ENCODE measurements at regions not wholly inside any gene's neighbourhood (a gene's known extent, or its start where the extent isn't known, plus 50 kb on each side); places are given as distances from the start of the nearest gene placed in this dataset.

DNA sequence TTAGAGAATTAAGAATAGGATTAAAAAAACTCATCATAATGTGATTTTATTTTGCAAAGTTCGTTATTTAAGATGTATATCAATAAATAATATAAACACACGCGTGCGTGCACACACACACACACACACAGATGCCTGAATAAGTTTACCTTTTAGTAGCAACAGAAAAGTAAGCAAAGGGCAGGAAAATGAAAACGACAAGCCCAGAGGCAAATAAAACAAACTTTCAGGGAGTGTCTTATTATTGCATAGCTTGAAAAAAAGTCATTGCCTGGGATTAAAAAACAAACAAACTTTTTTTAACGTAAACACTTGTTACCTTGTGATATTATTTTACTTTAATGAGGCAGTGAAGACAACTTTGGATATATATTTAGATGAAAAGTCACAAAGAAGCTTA lies 226.4 kb downstream of the BAMBI start:
- no peak for TF ChIP-seq POLR2A (IDR thresholded peaks at IDR 0.05)
- TF ChIP-seq, protein P1, sequence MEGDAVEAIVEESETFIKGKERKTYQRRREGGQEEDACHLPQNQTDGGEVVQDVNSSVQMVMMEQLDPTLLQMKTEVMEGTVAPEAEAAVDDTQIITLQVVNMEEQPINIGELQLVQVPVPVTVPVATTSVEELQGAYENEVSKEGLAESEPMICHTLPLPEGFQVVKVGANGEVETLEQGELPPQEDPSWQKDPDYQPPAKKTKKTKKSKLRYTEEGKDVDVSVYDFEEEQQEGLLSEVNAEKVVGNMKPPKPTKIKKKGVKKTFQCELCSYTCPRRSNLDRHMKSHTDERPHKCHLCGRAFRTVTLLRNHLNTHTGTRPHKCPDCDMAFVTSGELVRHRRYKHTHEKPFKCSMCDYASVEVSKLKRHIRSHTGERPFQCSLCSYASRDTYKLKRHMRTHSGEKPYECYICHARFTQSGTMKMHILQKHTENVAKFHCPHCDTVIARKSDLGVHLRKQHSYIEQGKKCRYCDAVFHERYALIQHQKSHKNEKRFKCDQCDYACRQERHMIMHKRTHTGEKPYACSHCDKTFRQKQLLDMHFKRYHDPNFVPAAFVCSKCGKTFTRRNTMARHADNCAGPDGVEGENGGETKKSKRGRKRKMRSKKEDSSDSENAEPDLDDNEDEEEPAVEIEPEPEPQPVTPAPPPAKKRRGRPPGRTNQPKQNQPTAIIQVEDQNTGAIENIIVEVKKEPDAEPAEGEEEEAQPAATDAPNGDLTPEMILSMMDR (IDR thresholded peaks at IDR 0.05): no peak

Data from heart left ventricle (tissue), 13 donors.